ENCODE measurements at regions not wholly inside any gene's neighbourhood (a gene's known extent, or its start where the extent isn't known, plus 50 kb on each side); places are given as distances from the start of the nearest gene placed in this dataset.
"Not testable (repeated sequence)": the region's sequence is repeated elsewhere in the genome, so short reads cannot be mapped to it uniquely, and the experiment has no call there.

- no peak overlapping the region for H3K27ac ChIP-seq
- H3K4me1 ChIP-seq, result no peaks in the 10 kb centered on the region
- H3K9me3 ChIP-seq, result no peaks in the 10 kb centered on the region
- TF ChIP-seq CTCF (IDR thresholded peaks at IDR 0.05), result no peak
- H3K4me3 ChIP-seq, result no peak overlapping the region
- DNase-seq, result no peak
- no peak for ATAC-seq
- intact Hi-C loops (cut with DNase I), result no loop called here
- no peaks in the 10 kb centered on the region for H3K27me3 ChIP-seq
- no peaks in the 10 kb centered on the region for H3K36me3 ChIP-seq
Measured at GRCh38 chr11:34724973-34725372, 104.1 kb downstream of the EHF start.

DNA sequence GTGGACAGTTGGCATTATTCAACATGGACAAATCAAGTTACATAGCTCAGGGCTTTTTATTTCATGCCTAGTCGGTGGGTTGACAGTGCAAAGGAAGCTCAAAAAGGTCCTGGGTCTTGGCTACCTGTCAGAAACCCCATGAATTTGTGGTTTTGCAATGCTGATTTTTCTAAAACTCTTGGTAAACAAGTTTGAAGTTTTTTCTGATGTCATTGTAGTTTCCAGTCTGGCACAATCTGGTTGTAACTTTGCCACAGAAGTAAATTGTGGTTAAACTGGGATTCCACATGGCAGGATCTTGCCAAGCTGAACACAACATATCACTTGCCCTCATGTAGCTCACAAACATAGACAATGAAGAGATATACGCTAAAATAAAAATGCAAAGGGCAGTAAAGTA is 100.8 kb downstream of the EHF start:
- intact Hi-C loops (cut with DNase I), result no loop called here
- DNase-seq (no peak), ATAC-seq (no peak)
- Histone ChIP-seq H3K36me3 (no peaks in the 10 kb centered on the region), H3K9me3 (no peaks in the 10 kb centered on the region), H3K4me3 (no peak overlapping the region), H3K27ac (no peak overlapping the region), H3K27me3 (no peaks in the 10 kb centered on the region), H3K4me1 (no peaks in the 10 kb centered on the region)
- no peak for TF ChIP-seq CTCF (IDR thresholded peaks at IDR 0.05)

DNA sequence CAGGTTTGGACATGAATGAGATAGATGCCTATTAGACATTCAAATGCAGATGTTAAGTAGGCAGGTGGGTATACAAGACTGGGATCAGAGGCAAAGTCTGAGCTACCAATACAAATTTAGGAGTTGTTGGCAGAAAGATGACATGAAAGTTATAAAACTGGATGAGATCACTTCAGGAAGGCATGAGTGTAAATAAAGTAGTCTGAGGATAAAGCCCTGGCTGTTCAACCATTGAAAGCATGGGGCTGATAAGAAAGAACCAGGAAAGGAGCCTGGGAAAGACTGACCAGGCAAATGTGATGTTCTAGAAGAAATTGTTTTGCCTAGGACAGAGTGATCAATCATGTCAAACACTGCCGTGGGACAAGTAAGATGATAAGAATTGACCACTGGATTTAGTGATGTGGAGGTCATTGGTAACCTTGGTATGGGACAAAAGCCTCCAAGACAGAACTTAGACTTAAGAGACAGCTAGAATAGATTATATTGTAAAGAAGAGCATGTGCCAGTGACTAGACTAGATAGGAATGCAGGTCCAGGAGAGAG is 98.5 kb downstream of the EHF start:
- Histone ChIP-seq H3K4me3 (no peak overlapping the region), H3K36me3 (no peaks in the 10 kb centered on the region), H3K9me3 (no peaks in the 10 kb centered on the region), H3K4me1 (no peaks in the 10 kb centered on the region), H3K27ac (no peak overlapping the region), H3K27me3 (no peaks in the 10 kb centered on the region)
- no peak for TF ChIP-seq CTCF (IDR thresholded peaks at IDR 0.05)
- DNase-seq (no peak), ATAC-seq (no peak)
- intact Hi-C loops (cut with DNase I), result no loop called here

DNA sequence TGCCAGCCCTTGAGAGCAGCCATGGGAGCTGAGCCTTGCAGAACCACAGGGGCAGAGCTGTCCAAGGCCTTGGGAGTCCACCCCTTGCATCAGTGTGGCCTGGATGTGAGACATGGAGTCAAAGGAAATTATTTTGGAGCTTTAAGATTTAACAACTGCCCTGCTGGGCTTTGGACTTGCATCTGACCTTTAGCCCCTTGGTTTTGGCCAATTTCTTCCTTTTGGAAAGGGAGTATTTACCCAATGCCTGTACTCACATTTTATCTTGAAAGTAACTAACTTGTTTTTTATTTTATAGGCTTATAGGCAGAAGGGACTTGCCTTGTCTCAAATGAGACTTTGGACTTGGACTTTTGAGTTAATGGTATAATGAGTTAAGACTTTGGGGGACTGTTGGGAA is 92.7 kb downstream of the EHF start:
- ATAC-seq; H3K36me3 ChIP-seq; H3K27me3 ChIP-seq; H3K4me1 ChIP-seq; H3K4me3 ChIP-seq; DNase-seq; H3K27ac ChIP-seq; intact Hi-C loops (cut with DNase I): not testable (repeated sequence)
- peaks cover 0 to 42% of the 10 kb centered on the region in 2 donors for H3K9me3 ChIP-seq
